Activated CD8-positive, alpha-beta T cell treated with anti-CD3 and anti-CD28 coated beads for 36 hours (primary cell): ENCODE measurements at regions not wholly inside any gene's neighbourhood (a gene's known extent, or its start where the extent isn't known, plus 50 kb on each side); places are given as distances from the start of the nearest gene placed in this dataset.
A peak's percentile ranks its signal among the peaks of the same experiment; 100 is the strongest.

Experiments
- ATAC-seq: fragments of 200-7000 bp; cut with Tn5 transposase; one replicate; pipeline ENCODE4 v1.10.0; 2021; ENCODE audit warnings: mild to moderate bottlenecking, moderate library complexity
- CTCF ChIA-PET: fragments of 350-600 bp; sonication (Branson Sonifier 250); formaldehyde crosslinking; loops from one replicate; lab custom pipeline; 2021; ENCODE audit warnings: antibody characterized with exemption; lab: Charles Lee
- POLR2A ChIA-PET: fragments of 350-600 bp; sonication (Branson Sonifier 250); formaldehyde crosslinking; loops from one replicate; lab custom pipeline; 2021; ENCODE audit warnings: antibody characterized with exemption; lab: Charles Lee
- DNase-seq: peaks from one replicate; pipeline ENCODE4 v3.0.0-alpha.2; 2020
- H3K27ac Mint-ChIP-seq: one replicate; pipeline ENCODE4 v1.8.0; 2021; ENCODE audit warnings: mild to moderate bottlenecking, mixed read lengths
- H3K27me3 Mint-ChIP-seq: one replicate; pipeline ENCODE4 v1.8.0; 2021; ENCODE audit warnings: mixed read lengths
- H3K36me3 Mint-ChIP-seq: one replicate; pipeline ENCODE4 v1.8.0; 2021; ENCODE audit warnings: low read depth, mixed read lengths
- H3K4me1 Mint-ChIP-seq: one replicate; pipeline ENCODE4 v1.8.0; 2021; ENCODE audit warnings: low read depth, mixed read lengths
- H3K4me3 Mint-ChIP-seq: one replicate; pipeline ENCODE4 v1.8.0; 2021; ENCODE audit warnings: mild to moderate bottlenecking, moderate library complexity, mixed read lengths
- H3K9me3 Mint-ChIP-seq: one replicate; pipeline ENCODE4 v1.8.0; 2021; ENCODE audit warnings: mixed read lengths
- CTCF ChIP-seq: fragments of 200-600 bp; IDR thresholded peaks from one replicate; pipeline ENCODE4 v1.8.0; 2022; ENCODE audit warnings: antibody characterized with exemption, mild to moderate bottlenecking
- intact Hi-C: fragments of 100-400 bp; cut with micrococcal nuclease; formaldehyde crosslinking; loops from one replicate; pipeline ENCODE4 v1.10.0; 2022

GRCh38 chr12:15044471-15044870, 71.6 kb downstream of the PDE6H start:
- Mint-ChIP-seq H3K9me3 (no peaks in the 10 kb centered on the region), H3K4me3 (no peak overlapping the region), H3K4me1 (peaks cover 2% of the 10 kb centered on the region), H3K36me3 (no peaks in the 10 kb centered on the region), H3K27ac (no peak overlapping the region), H3K27me3 (peaks cover 1% of the 10 kb centered on the region)
- ChIA-PET CTCF (interaction anchor here (0.7 kb wide), 1 partner anchor 42 kb away, joined by 3 read pairs; no protein-coding TSS in a partner anchor), POLR2A (no interaction called here)
- intact Hi-C loops, result no loop called here
- no peak for ATAC-seq
- DNase-seq, result no peak
- TF ChIP-seq CTCF, result no peak

- no peak for ATAC-seq
- TF ChIP-seq CTCF, result no peak
- Mint-ChIP-seq H3K27me3 (peaks cover 1% of the 10 kb centered on the region), H3K4me3 (no peak overlapping the region), H3K36me3 (no peaks in the 10 kb centered on the region), H3K4me1 (peaks cover 3% of the 10 kb centered on the region), H3K27ac (no peak overlapping the region), H3K9me3 (no peaks in the 10 kb centered on the region)
- ChIA-PET CTCF (no interaction called here), POLR2A (no interaction called here)
- DNase-seq, result no peak
- intact Hi-C loops, result no loop called here
These were observed 72.6 kb downstream of the PDE6H start for GRCh38 chr12:15045451-15045850.

- intact Hi-C loops, result no loop called here
- Mint-ChIP-seq H3K4me1 (peaks cover 11% of the 10 kb centered on the region), H3K4me3 (no peak overlapping the region), H3K9me3 (no peaks in the 10 kb centered on the region), H3K27ac (no peak overlapping the region), H3K27me3 (peaks cover 1% of the 10 kb centered on the region), H3K36me3 (no peaks in the 10 kb centered on the region)
- no peak for TF ChIP-seq CTCF
- ChIA-PET CTCF (interaction anchor here (1.8 kb wide), 1 partner anchor 9 kb away, joined by 3 read pairs; no protein-coding TSS in a partner anchor), POLR2A (no interaction called here)
- DNase-seq (no peak), ATAC-seq (no peak)
These were observed 74.8 kb downstream of the PDE6H start for GRCh38 chr12:15047611-15048010.

GRCh38 chr12:15049461-15050153, 76.8 kb downstream of the PDE6H start:
- DNase-seq, result no peak
- no peak overlapping the region for H3K4me3 Mint-ChIP-seq
- no peaks in the 10 kb centered on the region for H3K36me3 Mint-ChIP-seq
- peaks cover 11% of the 10 kb centered on the region for H3K4me1 Mint-ChIP-seq
- ATAC-seq, result no peak
- H3K27me3 Mint-ChIP-seq, result peaks cover 1% of the 10 kb centered on the region
- POLR2A ChIA-PET, result no interaction called here
- CTCF ChIA-PET, result interaction anchor here (1.8 kb wide), 1 partner anchor 11 kb away, joined by 3 read pairs; no protein-coding TSS in a partner anchor
- no peak overlapping the region for H3K27ac Mint-ChIP-seq
- no peak for TF ChIP-seq CTCF
- intact Hi-C loops, result no loop called here
- H3K9me3 Mint-ChIP-seq, result no peaks in the 10 kb centered on the region

GRCh38 chr12:15050659-15051058, 77.8 kb downstream of the PDE6H start:
- no peak for TF ChIP-seq CTCF
- H3K27ac Mint-ChIP-seq, result no peak overlapping the region
- peaks cover 11% of the 10 kb centered on the region for H3K4me1 Mint-ChIP-seq
- H3K9me3 Mint-ChIP-seq, result no peaks in the 10 kb centered on the region
- ChIA-PET POLR2A (no interaction called here), CTCF (no interaction called here)
- H3K4me3 Mint-ChIP-seq, result no peak overlapping the region
- DNase-seq (peak; percentile 18), ATAC-seq (no peak)
- H3K27me3 Mint-ChIP-seq, result peaks cover 1% of the 10 kb centered on the region
- H3K36me3 Mint-ChIP-seq, result no peaks in the 10 kb centered on the region
- intact Hi-C loops, result no loop called here
